A673 (cell line): ENCODE measurements at regions not wholly inside any gene's neighbourhood (a gene's known extent, or its start where the extent isn't known, plus 50 kb on each side); places are given as distances from the start of the nearest gene placed in this dataset.

Source experiments
- BruUV-seq: library from RNA; stranded (reverse); fragments of 400-500 nt; replicated peaks from 2 replicates; lab custom pipeline; 2021; lab: Mats Ljungman, UMichigan
- CTCF ChIA-PET: fragments of 300-600 bp; sonication (Branson Sonifier 250); formaldehyde crosslinking; loops from one replicate; lab custom pipeline; 2022; ENCODE audit warnings: antibody characterized with exemption; lab: Charles Lee
- POLR2A ChIA-PET: fragments of 300-600 bp; sonication (Branson Sonifier 250); formaldehyde crosslinking; loops from one replicate; lab custom pipeline; 2022; ENCODE audit warnings: antibody characterized with exemption; ENCODE audit not compliant: low non-redundant PET; lab: Charles Lee
- DNase-seq: peaks from one replicate; pipeline ENCODE4 v3.0.0-alpha.2; 2015; ENCODE audit warnings: low spot score
- H3K27ac ChIP-seq: fragments of 200-600 bp; sonication (generic); 2 replicates; pipeline ENCODE4 v1.5.1; 2016; ENCODE audit warnings: mixed run types, low read depth, mild to moderate bottlenecking, mixed read lengths, antibody characterized with exemption, low read length; ENCODE audit not compliant: poor library complexity, severe bottlenecking
- H3K27me3 ChIP-seq: fragments of 200-600 bp; sonication (generic); replicated peaks from 2 replicates; pipeline ENCODE4 v1.6.1; 2017; ENCODE audit warnings: mixed run types, low read depth, mild to moderate bottlenecking, mixed read lengths, antibody characterized with exemption, low read length; ENCODE audit not compliant: insufficient read depth, poor library complexity
- H3K36me3 ChIP-seq: fragments of 200-600 bp; sonication (generic); 2 replicates; pipeline ENCODE4 v1.6.1; 2016; ENCODE audit warnings: mixed run types, mild to moderate bottlenecking, mixed read lengths, antibody characterized with exemption, low read length; ENCODE audit not compliant: insufficient read depth, poor library complexity, severe bottlenecking
- H3K4me1 ChIP-seq: fragments of 200-600 bp; sonication (generic); 2 replicates; pipeline ENCODE4 v1.6.1; 2017; ENCODE audit warnings: mixed run types, mild to moderate bottlenecking, mixed read lengths, antibody characterized with exemption, low read length; ENCODE audit not compliant: insufficient read depth, poor library complexity, severe bottlenecking
- H3K4me3 ChIP-seq: fragments of 200-600 bp; sonication (generic); 2 replicates; pipeline ENCODE4 v1.5.1; 2016; ENCODE audit warnings: low read depth, mixed run types, mild to moderate bottlenecking, mixed read lengths, low read length; ENCODE audit not compliant: poor library complexity, severe bottlenecking
- H3K9me3 ChIP-seq: fragments of 200-600 bp; sonication (generic); 2 replicates; pipeline ENCODE4 v1.6.1; 2016; ENCODE audit warnings: mixed run types, low read depth, mild to moderate bottlenecking, mixed read lengths, antibody characterized with exemption, low read length; ENCODE audit not compliant: poor library complexity, severe bottlenecking
- CTCF ChIP-seq: fragments of 300-800, 200-600 bp; sonication (generic); conservative IDR thresholded peaks from 2 replicates; pipeline ENCODE4 v1.5.1; 2017; ENCODE audit warnings: low read depth, mild to moderate bottlenecking, antibody characterized with exemption, low read length, moderate library complexity, mixed read lengths
- EZH2 ChIP-seq: fragments of 200-600 bp; sonication (generic); IDR thresholded peaks from 2 replicates; pipeline ENCODE4 v1.6.1; 2017; ENCODE audit warnings: borderline replicate concordance, low read depth, mild to moderate bottlenecking, mixed read lengths, antibody characterized with exemption, low read length; ENCODE audit not compliant: poor library complexity, severe bottlenecking
- intact Hi-C: fragments of 100-400 bp; cut with micrococcal nuclease; formaldehyde crosslinking; loops from one replicate; pipeline ENCODE4 v1.10.0; 2022; ENCODE audit not compliant: unreplicated experiment

DNA sequence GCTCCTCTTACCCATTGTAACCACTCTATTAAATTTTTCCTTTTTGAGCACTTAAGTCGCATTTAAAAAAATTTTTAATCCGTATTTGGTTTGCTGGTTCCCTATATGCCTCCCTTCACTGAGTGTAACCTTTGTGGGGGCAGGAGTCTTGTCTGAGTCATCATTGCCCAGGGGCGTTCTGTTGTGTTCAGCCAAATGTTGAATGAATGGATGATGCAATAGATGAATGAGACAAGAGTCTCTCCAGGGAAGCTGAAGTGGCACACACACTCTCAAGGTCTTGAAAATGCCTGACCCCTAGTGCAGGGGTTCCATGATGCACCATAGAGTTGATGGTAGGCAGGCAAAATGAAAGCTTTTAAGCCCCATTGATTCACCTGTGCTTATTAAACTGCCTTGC, 123.0 kb upstream of the RBFOX1 start:
- no TSS peak for BruUV-seq
- CTCF ChIA-PET: no interaction called here
- TF ChIP-seq EZH2: no peak
- no peak for TF ChIP-seq CTCF
- Histone ChIP-seq H3K9me3 (no peaks in the 10 kb centered on the region), H3K27me3 (no peaks in the 10 kb centered on the region), H3K36me3 (no peaks in the 10 kb centered on the region), H3K4me3 (no peak overlapping the region), H3K4me1 (no peaks in the 10 kb centered on the region), H3K27ac (no peak overlapping the region)
- POLR2A ChIA-PET: no interaction called here
- intact Hi-C loops: no loop called here
- no peak for DNase-seq

DNA sequence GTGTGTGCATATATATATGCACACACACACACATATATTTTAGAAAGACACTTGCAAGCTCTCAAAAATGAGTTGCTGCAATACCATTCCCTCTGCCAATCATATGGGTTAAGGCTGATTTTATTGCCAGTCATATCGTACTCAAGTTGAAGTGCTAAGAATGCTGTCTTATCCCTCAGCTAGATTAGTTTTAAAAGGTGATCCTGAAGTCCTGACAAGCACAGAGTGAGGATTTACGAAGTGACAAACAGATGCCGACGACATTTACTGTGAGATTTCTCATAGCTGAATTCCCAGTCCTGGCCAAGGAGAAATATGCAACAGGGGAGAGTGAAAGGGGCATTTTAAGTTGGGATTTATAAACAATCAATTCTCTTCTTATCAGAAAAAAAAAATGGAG, 126.2 kb upstream of the RBFOX1 start:
- no peak for DNase-seq
- TF ChIP-seq CTCF (no peak), EZH2 (no peak)
- Histone ChIP-seq H3K4me1 (no peaks in the 10 kb centered on the region), H3K27me3 (no peaks in the 10 kb centered on the region), H3K4me3 (no peak overlapping the region), H3K27ac (no peak overlapping the region), H3K36me3 (no peaks in the 10 kb centered on the region), H3K9me3 (no peaks in the 10 kb centered on the region)
- intact Hi-C loops: no loop called here
- POLR2A ChIA-PET: no interaction called here
- CTCF ChIA-PET: no interaction called here
- BruUV-seq: no TSS peak

DNA sequence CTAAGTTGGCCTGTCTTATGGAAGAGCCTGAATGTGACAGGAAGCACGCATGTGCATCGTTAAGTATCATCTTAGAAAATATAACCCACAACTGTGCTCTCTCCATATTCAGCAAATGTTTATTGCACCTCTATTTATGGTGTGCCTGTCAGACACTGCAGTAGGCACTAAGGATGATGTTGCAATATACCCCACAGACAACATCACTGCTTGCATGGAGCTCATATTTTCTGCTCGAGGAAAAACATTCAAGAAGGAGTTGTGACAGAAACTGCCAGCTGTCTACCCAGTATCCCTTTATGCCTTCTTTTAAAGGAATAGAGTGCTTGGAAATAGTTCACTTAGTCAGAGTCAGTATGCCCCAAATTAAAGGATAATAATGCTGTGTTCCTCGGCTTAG, 132.3 kb upstream of the RBFOX1 start:
- no peaks in the 10 kb centered on the region for H3K9me3 ChIP-seq
- CTCF ChIA-PET: no interaction called here
- no peak for DNase-seq
- no peaks in the 10 kb centered on the region for H3K27me3 ChIP-seq
- H3K4me1 ChIP-seq: no peaks in the 10 kb centered on the region
- no peak overlapping the region for H3K27ac ChIP-seq
- intact Hi-C loops: no loop called here
- POLR2A ChIA-PET: no interaction called here
- TF ChIP-seq CTCF: no peak
- TF ChIP-seq EZH2: no peak
- H3K36me3 ChIP-seq: no peaks in the 10 kb centered on the region
- BruUV-seq: no TSS peak
- no peak overlapping the region for H3K4me3 ChIP-seq

- no peak for DNase-seq
- no peak for TF ChIP-seq EZH2
- TF ChIP-seq CTCF: no peak
- CTCF ChIA-PET: no interaction called here
Observed at GRCh38 chr16:7185689-7186088, 147.0 kb upstream of the RBFOX1 start.

More at GRCh38 chr16:7185689-7186088, 147.0 kb upstream of the RBFOX1 start:
- H3K4me1 ChIP-seq: no peaks in the 10 kb centered on the region
- BruUV-seq: no TSS peak
- no peak overlapping the region for H3K4me3 ChIP-seq
- POLR2A ChIA-PET: no interaction called here
- H3K36me3 ChIP-seq: no peaks in the 10 kb centered on the region
- intact Hi-C loops: no loop called here
- H3K9me3 ChIP-seq: peaks cover 7% of the 10 kb centered on the region
- no peaks in the 10 kb centered on the region for H3K27me3 ChIP-seq
- H3K27ac ChIP-seq: no peak overlapping the region
